ENCODE measurements at regions not wholly inside any gene's neighbourhood (a gene's known extent, or its start where the extent isn't known, plus 50 kb on each side); places are given as distances from the start of the nearest gene placed in this dataset.

DNA sequence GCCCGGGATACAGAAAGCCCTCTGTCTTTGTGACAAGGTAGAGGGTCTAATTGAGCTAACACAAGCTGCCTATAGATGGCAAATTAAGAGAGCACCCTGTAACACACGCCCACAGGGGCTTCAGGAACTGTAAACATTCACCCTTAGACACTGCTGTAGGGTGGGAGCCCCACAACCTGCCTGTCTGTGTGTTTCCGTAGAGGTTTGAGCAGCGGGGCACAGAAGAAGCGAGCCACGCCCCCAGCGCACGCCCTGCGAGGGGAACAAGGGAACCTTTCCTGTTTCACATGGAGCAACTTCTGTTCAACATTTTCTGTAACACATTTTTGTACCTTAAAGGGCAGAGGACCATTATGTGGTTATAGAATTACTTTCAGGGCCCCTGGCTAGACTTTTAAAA, 231.7 kb upstream of the EXOC2 start:
- intact Hi-C loops (cut with micrococcal nuclease; ENCODE audit: unreplicated experiment), result no loop called here
- no TSS peak for BruUV-seq (replicated peaks)
- CTCF ChIA-PET, result no interaction called here

GRCh38 chr6:921400-921799, 228.5 kb upstream of the EXOC2 start:
- TF ChIP-seq CTCF (IDR thresholded peaks at IDR 0.05; ENCODE audit: insufficient read depth in 1 of 2, low read depth in 1 of 2, low read length in 1 of 2, severe bottlenecking in 1 of 2, unreplicated experiment in 1 of 2), result no peak
- no peak overlapping the region for H3K4me3 Mint-ChIP-seq (ENCODE audit: unreplicated experiment)
- no peak overlapping the region for H3K4me3 ChIP-seq (ENCODE audit: low read depth, low read length)
- POLR2A ChIA-PET, result no interaction called here
- no peaks in the 10 kb centered on the region for H3K36me3 Mint-ChIP-seq (ENCODE audit: insufficient read depth, unreplicated experiment)
- H3K27me3 Mint-ChIP-seq (ENCODE audit: insufficient read depth, unreplicated experiment), result no peaks in the 10 kb centered on the region
- H3K27me3 ChIP-seq (replicated peaks; ENCODE audit: control insufficient read depth, insufficient read depth, low read length), result no peaks in the 10 kb centered on the region
- no TSS peak for BruUV-seq (replicated peaks)
- intact Hi-C loops (cut with micrococcal nuclease; ENCODE audit: unreplicated experiment), result no loop called here
- peaks cover 41% of the 10 kb centered on the region for H3K9me3 ChIP-seq
- H3K4me1 ChIP-seq, result no peaks in the 10 kb centered on the region
- H3K27ac Mint-ChIP-seq (ENCODE audit: unreplicated experiment), result no peak overlapping the region
- H3K36me3 ChIP-seq (ENCODE audit: control insufficient read depth, insufficient read depth, low read length), result no peaks in the 10 kb centered on the region
- CTCF ChIA-PET, result no interaction called here
- peaks cover 68% of the 10 kb centered on the region for H3K9me3 Mint-ChIP-seq (ENCODE audit: unreplicated experiment)
- no peaks in the 10 kb centered on the region for H3K4me1 Mint-ChIP-seq (ENCODE audit: low read depth, unreplicated experiment)
- DNase-seq, result no peak

More for the DNA sequence above, 231.7 kb upstream of the EXOC2 start:
- Mint-ChIP-seq H3K9me3 (ENCODE audit: unreplicated experiment) (peaks cover 37% of the 10 kb centered on the region), H3K4me1 (ENCODE audit: low read depth, unreplicated experiment) (no peaks in the 10 kb centered on the region), H3K27me3 (ENCODE audit: insufficient read depth, unreplicated experiment) (no peaks in the 10 kb centered on the region), H3K36me3 (ENCODE audit: insufficient read depth, unreplicated experiment) (no peaks in the 10 kb centered on the region), H3K27ac (ENCODE audit: unreplicated experiment) (no peak overlapping the region), H3K4me3 (ENCODE audit: unreplicated experiment) (no peak overlapping the region)
- no peaks in the 10 kb centered on the region for H3K4me1 ChIP-seq
- H3K36me3 ChIP-seq (ENCODE audit: control insufficient read depth, insufficient read depth, low read length), result no peaks in the 10 kb centered on the region
- H3K4me3 ChIP-seq (ENCODE audit: low read depth, low read length), result no peak overlapping the region
- H3K9me3 ChIP-seq, result peaks cover 26% of the 10 kb centered on the region
- POLR2A ChIA-PET, result no interaction called here
- DNase-seq, result no peak
- H3K27me3 ChIP-seq (replicated peaks; ENCODE audit: control insufficient read depth, insufficient read depth, low read length), result no peaks in the 10 kb centered on the region
- no peak for TF ChIP-seq CTCF (IDR thresholded peaks at IDR 0.05; ENCODE audit: insufficient read depth in 1 of 2, low read depth in 1 of 2, low read length in 1 of 2, severe bottlenecking in 1 of 2, unreplicated experiment in 1 of 2)

DNA sequence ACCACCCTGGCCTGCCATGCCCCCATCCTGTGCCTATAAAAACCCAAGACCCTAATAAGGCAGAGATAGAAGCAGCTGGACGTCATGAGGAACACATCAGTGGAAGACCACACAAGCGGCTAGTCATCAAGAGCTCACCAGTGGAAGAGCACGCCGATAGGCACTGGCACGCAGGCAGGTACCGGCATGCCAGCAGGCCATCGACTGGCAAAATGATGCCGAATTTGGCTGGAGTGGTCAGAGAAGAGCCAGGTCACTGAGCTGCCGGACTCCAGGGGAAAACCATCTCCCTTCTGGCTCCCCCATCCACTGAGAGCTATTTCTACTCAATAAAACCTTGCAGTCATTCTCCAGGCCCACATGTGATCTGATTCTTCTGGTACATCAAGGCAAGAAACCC, 227.6 kb upstream of the EXOC2 start:
- Mint-ChIP-seq H3K27ac (ENCODE audit: unreplicated experiment) (no peak overlapping the region), H3K9me3 (ENCODE audit: unreplicated experiment) (peaks cover 68% of the 10 kb centered on the region), H3K4me3 (ENCODE audit: unreplicated experiment) (no peak overlapping the region), H3K36me3 (ENCODE audit: insufficient read depth, unreplicated experiment) (no peaks in the 10 kb centered on the region), H3K27me3 (ENCODE audit: insufficient read depth, unreplicated experiment) (no peaks in the 10 kb centered on the region), H3K4me1 (ENCODE audit: low read depth, unreplicated experiment) (no peaks in the 10 kb centered on the region)
- TF ChIP-seq CTCF (IDR thresholded peaks at IDR 0.05; ENCODE audit: insufficient read depth in 1 of 2, low read depth in 1 of 2, low read length in 1 of 2, severe bottlenecking in 1 of 2, unreplicated experiment in 1 of 2), result no peak
- Histone ChIP-seq H3K4me3 (ENCODE audit: low read depth, low read length) (no peak overlapping the region), H3K27me3 (replicated peaks; ENCODE audit: control insufficient read depth, insufficient read depth, low read length) (no peaks in the 10 kb centered on the region), H3K4me1 (no peaks in the 10 kb centered on the region), H3K36me3 (ENCODE audit: control insufficient read depth, insufficient read depth, low read length) (no peaks in the 10 kb centered on the region), H3K9me3 (peaks cover 41% of the 10 kb centered on the region)
- CTCF ChIA-PET, result no interaction called here
- DNase-seq, result no peak
- BruUV-seq (replicated peaks), result no TSS peak
- POLR2A ChIA-PET, result no interaction called here
- intact Hi-C loops (cut with micrococcal nuclease; ENCODE audit: unreplicated experiment), result no loop called here
